GM12872 (cell line): ENCODE measurements at regions not wholly inside any gene's neighbourhood (a gene's known extent, or its start where the extent isn't known, plus 50 kb on each side); places are given as distances from the start of the nearest gene placed in this dataset.

Source experiments
- TF ChIP-seq, protein P1 (sequence below): IDR thresholded peaks from 3 replicates; pipeline ENCODE4 v1.5.1; 2011; ENCODE audit warnings: low read depth, mild to moderate bottlenecking, low read length, moderate library complexity; ENCODE audit not compliant: insufficient read depth

DNA sequence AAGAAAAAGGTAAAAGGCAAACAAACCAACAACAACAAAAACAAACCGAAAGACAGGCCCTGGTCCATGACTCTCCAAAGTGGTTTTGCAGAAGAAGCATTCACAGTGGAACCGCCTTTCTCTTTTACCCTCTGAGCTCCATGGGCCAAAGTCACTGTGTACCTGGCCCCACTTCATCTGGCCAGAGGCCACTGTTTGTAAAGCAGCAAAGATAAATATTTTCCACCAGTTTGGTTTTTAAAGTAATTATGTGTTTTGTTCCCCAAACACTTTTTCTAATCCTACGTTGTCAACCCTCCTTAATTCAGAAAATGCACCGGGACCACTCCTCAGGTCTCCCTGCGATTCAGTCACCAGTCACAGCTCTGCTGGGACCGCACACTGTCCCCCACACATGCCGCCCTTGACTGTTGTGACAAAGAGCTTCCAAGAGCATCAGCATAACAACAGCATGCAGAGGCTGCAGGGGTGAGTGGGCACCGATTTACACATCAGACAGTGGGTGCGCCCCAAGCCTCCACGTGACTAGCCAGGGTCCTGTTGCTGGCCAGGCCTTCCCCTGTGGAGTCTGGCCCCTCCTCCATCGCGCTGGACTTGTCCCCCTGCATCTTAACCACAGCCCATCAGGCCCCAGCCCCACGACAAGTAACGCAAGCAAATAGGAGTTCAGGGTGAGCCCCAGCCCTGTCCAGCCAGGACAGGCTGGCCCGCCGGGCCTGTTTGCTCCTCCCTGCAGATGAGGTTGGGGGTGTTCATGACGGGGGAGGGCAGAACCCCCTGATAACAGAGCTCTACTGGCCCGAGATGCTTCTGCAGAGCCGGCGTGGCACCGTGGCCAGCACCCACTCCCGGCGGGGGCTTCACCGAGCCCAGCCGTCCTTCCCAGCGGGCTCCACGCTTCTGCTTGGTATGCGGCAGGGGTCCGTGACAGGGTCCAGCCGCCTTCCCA lies 65.2 kb upstream of the DIO3 start:
- TF ChIP-seq, protein P1, sequence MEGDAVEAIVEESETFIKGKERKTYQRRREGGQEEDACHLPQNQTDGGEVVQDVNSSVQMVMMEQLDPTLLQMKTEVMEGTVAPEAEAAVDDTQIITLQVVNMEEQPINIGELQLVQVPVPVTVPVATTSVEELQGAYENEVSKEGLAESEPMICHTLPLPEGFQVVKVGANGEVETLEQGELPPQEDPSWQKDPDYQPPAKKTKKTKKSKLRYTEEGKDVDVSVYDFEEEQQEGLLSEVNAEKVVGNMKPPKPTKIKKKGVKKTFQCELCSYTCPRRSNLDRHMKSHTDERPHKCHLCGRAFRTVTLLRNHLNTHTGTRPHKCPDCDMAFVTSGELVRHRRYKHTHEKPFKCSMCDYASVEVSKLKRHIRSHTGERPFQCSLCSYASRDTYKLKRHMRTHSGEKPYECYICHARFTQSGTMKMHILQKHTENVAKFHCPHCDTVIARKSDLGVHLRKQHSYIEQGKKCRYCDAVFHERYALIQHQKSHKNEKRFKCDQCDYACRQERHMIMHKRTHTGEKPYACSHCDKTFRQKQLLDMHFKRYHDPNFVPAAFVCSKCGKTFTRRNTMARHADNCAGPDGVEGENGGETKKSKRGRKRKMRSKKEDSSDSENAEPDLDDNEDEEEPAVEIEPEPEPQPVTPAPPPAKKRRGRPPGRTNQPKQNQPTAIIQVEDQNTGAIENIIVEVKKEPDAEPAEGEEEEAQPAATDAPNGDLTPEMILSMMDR: no peak

DNA sequence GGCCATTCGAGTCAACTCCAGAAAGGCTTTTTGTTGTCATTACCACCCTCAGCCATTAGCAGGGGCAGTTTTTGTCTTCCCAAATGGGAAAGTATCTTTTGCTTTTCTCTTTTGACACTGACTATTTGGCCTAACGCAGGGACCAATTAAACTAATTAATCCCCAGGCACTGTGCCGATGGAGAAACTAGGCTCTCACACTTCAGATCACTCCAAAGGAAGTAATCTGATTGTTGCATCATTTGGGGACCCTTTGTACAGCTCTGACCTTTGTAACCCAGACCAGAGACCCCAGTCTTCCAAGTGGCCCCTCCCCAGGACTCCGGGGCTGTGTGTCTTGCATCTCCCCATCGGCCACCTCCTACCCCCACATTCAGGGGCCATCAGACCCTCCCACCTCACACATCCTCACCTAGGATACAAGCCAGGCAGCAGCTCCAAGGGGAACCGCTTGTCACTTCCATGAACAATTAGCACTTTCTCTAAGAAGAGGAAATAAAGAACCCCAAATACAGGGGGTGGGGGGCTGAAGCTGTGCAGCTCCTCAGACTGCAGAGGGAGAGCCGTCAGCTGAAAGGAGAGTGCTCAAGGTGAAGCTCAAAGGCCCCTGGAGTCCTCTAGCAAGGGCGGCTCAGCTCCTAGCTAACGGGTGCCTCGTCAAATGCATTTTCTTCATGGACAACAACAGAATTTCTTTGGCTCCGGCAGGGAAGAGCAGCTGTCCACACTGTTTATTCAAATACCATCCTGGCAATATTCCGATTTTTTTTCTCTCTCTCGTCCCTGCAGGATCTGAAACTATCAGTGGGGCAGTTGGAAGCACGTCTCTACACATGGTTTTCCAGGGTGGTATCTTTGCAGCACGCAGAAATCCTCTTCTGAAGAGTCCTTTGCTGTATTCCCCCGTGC lies 64.3 kb upstream of the DIO3 start:
- TF ChIP-seq, protein P1: no peak

DNA sequence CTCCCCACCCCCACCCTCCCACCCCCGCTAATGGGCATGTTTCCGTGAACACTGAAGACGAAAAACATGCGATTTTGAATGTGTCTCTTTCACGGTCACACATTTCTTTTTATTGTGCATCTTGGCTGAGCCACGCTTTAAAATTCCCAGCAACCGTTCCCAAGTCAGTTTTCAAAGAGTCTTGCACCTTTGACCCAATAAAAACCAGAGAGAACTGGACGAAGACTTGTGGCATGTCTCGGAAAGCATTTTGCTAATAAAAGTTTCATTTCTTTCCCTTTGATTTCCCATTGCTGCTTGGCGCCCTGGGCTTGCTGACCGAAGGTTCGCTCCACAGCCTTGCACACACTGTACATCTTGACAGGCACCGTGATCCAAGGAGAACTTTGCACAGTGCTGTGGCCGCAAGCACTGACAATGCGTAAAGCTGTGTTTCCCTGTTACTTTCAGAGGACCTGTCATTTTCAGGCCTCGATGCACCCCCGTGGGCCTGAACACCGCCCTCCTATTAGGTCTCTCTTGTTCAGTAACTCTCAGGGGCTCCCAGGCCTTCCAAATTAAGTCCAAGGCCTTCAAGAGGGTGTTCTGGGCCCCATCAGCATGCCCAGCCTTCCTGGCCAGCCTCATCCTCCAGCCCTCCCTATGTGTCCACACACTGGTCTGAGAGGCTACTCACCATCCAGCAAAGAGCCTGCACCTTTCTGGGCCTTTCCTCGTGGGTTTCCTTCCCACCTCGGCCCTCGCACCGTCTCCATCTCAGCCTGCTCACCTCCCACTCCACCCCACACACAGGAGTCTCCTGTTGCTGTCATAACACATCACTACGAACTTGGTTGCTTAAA lies 63.4 kb upstream of the DIO3 start:
- TF ChIP-seq, protein P1: no peak

DNA sequence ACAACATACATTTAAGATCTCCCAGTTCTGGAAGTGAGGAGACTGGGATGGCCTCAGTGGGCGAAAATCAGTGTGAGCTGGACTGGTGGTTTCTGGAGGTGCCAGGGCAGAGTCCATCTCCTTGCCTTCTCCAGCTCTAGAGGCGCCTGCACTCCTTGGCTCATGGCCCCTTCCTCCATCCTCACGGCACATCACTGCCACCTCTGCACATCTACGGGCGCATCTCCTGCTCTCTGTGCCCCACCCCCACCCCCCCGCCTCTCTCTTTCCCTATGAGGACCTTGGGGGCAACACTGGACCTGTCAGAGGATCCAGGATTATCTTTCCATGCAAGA lies 62.8 kb upstream of the DIO3 start:
- TF ChIP-seq, protein P1: no peak

DNA sequence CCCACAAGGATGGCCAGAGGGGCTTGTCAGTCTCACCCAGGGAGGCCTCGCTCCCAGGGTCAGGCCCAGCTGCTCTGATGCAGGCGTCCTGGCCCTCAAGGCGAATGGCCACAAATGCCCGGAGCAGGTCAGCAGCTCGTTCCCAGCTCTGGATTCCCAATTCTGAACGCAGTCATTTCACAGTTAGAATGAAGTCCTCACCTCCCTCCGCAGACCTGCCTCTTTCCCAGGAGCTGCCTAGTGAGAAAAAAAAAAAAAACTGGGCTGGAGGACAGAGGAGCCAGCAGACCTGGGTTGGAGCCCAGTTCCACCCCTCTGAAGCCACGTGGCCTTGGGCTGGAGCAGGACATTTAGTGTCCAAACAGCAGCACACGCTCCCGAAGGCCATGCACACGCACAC lies 62.2 kb upstream of the DIO3 start:
- TF ChIP-seq, protein P1: no peak

DNA sequence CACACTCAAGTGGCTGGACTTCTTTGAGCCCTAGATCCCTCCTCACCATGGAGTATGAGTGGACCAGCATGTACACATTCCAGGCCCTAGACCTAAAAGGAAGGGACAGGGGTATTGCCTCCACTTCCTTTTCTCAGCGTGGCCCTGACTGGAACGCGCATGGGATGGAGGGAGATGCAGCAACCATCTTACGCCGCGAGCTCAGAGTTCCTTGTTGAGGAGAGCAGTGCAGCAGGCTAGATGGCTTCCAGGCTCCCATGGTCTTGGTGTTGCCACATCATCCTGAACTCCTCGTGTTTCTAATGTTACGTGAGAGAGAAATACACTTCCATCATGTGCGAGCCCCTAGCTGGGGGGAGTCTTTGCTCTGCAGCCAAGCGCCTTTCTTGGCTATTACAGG lies 61.8 kb upstream of the DIO3 start:
- TF ChIP-seq, protein P1: no peak
